NCI-H2029 (cell line): ENCODE measurements at regions not wholly inside any gene's neighbourhood (a gene's known extent, or its start where the extent isn't known, plus 50 kb on each side); places are given as distances from the start of the nearest gene placed in this dataset.
"Not testable (repeated sequence)": the region's sequence is repeated elsewhere in the genome, so short reads cannot be mapped to it uniquely, and the experiment has no call there.

Experiments used
- DNase-seq: peaks from one replicate; lab custom pipeline; 2025; lab: John Stamatoyannopoulos, UW

DNA sequence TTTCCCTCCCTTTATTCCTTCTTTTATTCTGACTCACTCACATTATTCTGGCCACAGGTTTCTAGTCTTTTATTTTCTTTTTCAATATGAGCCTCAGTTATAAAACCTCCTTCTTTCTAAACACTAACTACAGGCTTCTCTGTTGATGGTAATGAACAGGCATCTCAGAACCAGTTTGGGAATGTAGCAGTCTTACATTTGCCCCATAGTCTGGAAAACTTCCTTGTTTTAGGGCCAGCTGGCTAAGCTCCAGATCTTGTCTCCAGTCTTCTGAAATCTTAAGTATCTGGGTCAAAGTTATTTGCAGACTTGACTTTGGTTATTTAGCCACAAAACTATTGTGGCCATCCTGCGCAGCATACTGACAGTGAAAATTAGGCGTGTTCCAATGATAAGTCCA, 97.0 kb upstream of the MAN1A1 start:
- DNase-seq: no peak

DNA sequence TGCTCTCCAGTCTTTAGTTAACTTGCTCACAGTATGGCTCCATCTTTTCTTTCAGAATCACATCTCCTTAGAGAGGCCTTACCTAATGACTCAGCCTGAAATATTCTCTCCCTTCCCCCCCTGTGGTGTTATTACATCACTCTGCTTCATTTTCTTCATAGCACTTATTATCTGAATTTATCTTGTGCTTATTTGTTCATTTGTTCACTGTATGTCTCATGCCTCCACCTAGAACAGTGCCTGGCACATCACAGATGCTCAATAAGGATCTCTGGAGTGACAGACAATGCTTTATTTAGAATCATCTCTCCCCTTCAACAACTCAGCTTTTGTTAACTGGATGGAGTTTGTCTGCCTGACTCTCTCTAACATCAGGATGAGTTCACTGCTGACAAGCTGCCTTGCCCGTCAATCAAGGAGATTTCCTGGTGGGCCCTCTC, 96.6 kb upstream of the MAN1A1 start:
- no peak for DNase-seq

DNA sequence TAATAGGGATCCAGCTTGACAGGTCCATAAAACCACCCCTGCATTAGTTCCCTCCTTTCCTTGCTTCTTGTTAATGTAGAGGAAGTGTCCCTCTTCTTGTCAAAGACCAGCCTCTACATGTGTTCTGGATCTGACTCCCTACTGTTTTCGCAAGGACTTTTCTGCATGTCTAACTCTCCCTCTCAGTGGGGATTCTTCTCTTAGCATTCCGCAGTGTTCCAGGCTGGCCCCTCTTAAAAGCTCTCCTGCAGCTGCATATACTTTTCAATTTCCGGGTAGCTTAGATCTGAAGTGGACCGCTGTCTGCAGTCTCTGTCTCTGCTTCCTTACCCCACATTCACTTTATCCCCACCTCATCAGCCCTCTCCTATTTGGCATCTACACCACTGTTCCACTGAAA, 96.1 kb upstream of the MAN1A1 start:
- DNase-seq: no peak

DNA sequence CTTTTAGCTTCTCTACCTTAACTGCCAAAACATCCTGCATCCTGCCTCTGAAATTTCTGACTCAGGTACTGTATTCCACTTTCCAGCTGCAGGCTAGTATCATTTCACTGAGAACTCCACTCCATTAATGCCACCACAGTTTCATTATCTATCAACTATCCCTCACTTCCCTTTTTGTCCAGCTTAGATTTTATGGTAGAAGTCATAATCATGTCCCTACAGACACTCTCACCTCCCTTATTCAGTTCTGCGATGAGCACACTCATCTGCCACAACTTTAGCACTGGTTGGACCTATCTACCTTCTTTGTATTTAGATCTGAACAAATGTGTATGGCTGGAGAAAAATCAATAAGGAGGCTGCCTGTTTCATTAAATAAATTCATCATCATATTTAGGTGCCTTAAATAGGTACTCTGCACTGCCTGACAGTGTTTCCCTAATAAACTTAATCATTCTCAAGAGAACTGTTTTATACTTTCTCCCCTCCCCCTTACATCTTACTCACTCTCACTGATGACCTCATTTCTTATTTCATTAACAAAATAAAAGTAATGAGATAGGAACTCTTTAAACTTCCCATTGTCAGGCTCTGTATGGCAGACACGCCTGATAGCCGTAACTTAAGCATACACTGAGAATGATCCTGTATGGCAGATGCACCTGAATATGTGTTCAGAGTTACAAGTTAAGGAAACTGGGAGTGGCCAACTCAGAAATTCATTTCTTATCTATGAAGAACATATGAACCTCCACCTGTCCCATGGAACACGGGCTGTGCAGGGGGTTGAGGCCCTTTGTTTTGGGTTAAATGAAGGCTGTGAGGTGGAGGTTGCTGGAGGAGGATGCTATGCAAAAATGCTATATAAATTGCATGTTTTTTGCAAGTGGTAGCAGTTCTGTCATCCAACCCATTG, 95.3 kb upstream of the MAN1A1 start:
- DNase-seq: no peak

DNA sequence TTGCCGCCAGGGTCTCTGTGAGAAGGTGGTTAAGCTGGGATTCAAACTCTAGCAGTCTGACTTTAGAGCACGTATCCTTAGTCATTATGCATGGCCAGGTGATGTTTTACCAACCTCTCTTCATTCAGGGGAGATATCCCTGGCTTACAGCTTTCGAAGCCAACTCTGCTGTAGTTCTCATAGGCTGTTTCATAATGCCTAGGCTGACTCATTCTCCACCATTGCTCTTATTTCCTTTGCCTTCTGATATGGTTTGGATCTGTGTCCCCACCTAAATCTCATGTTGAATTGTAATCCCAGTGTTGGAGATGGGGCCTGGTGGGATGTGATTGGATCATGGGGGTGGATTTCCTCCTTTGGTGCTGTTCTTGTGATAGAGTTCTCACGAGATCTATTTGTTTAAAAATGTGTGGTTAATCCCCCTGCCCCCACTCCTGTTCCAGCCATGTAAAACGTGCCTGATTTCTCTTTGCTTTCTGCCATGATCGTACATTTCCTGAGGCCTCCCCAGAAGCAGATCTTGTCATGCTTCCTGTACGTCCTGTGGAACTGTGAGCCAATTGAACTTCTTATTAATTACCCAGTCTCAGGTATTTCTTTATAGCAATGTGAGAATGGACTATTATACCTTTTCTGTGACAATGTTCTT, 94.6 kb upstream of the MAN1A1 start:
- no peak for DNase-seq

DNA sequence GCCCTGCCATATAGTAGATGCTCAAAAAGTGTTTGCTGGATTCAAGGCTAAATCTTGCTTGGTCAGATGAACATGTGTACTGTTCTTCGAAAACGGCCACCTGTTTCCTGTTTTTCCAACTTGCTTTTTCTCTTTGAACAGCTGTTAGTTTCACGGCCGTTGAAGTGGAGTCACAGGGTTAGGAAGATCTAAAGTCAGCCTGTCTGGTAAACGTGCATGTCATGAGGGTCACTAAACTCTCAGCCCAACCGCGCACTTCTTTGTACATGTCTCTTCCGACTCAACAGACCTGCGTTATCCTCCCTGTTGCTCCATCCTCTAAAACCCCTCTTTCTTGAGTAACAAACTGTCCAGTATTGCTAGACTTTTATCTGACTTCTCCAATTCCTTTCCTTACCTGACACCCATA, 93.2 kb upstream of the MAN1A1 start:
- peak; percentile 71 for DNase-seq

DNA sequence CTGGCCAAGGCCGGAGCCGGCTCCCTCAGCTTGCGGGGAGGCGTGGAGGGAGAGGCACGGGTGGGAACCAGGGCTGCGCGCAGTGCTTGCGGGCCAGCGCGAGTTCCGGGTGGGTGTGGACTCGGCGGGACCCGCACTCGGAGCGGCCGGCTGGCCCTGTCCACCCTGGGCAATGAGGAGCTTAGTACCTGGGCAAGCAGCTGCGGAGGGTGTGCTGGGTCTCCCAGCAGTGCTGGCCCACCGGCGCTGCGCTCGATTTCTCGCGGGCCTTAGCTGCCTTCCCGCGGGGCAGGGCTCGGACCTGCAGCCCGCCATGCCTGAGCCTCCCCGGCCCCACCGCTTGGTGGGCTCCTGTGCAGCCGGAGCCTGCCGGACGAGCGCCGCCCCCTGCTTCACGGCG, 91.4 kb upstream of the MAN1A1 start:
- DNase-seq: no peak

DNA sequence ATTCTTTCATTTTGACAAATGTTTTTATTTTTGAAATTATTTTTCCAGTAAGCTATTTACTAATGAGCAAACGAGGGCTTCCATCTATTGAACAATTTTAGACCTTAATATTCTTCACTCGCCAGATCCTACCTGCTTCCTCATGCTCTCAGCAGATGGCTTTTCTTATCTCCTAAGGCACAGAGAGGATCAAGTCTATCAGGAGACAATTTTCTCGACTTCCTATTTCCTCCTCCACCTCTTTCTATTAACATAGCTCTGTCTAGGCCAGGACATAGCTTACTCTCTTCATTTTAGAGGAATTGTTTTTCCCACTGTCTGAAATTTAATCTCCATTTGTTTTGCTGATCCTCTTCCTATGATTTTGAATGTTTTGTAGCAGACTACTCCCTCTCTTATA, 87.0 kb upstream of the MAN1A1 start:
- DNase-seq: no peak

DNA sequence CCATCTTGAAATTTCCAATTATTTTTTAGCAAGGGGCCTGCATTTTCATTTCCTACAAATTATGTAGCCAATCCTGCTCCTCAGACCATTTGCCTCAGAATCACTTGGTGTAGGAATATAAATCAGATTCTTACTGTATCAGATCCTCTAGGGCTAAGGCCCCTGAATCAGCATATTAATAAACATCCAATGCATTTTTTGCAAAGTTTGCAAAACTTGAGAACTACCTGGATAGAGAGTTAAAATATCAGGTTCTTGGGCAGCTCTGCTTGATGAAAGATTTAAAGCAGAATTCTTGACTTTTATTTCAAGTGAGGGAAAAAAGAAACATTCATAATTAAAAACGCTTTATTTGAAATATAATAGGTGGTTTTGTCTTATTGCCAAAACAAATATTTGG, 82.2 kb upstream of the MAN1A1 start:
- DNase-seq: no peak

DNA sequence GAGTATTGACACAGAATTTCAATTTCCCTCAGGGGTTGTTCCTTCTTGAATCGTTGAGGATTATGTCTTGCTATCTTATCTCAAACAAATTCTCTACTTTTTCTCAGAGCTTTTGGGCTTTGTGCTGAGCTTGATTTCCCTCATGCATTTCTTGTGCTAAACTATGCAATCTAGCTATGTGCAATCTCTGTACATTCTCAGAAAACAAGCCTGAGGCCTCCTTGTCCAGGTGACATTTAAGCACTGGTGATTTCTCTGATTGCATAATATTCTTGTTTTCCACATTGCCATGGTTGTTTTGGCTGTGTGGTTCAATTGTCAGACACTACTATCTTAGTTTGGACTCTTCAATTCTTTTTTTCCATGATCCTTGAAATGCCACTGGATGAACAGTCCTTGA, 81.2 kb upstream of the MAN1A1 start:
- no peak for DNase-seq

DNA sequence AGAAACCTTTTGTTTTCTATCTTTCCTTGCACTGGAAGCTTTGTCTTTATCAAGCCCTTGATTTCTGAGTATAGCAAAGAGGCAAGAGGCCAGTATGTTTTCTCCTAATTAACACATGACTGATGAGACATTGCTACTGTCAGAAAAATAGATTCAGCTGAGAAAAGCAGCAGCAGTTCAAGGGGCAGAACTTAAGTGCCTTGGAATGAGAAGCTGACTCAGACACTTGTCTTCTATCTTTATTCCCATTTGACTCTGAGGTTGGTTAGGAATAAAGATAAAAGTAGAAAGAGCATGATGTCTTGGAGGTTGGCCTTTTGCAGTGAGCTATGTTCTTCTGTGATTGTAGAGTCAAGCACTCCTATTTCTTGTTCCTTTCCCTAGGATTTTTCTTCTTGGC, 79.1 kb upstream of the MAN1A1 start:
- DNase-seq: no peak

DNA sequence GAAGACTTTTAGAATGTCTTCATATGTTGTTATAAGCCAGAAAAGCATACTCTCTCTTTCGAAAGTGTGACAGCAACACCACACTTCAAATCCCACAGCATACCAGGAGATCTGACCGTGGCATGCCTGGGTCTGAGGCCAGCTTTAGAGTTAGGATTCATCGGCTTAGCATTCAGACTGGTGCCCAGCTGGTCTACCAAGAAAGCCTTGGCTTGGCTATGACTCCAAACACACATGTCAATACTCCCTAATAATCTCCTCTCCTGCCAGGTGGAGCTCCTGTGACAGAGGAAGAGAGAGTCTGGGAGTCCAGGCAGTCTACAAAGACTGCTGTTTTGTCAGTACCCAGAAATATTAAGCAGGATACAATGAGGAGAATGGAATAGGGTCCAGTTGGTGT, 77.1 kb upstream of the MAN1A1 start:
- no peak for DNase-seq

DNA sequence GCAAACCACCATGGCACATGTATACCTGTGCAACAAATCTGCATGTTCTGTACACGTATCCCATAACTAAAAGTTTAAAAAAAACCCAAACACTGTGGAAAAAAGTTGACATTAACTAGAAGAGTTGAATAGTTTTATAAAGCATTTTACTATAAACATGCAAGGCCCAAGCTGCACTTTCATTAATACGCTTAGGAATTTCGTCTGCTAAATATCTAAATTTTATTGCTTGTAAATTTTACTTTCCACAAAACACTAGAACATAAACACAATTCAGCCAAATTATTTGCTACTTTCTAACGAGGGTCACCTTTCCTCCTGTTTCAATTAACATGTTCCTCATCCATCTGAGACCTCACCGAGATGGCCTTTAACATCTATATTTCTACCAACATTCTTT, 74.4 kb upstream of the MAN1A1 start:
- DNase-seq: no peak

DNA sequence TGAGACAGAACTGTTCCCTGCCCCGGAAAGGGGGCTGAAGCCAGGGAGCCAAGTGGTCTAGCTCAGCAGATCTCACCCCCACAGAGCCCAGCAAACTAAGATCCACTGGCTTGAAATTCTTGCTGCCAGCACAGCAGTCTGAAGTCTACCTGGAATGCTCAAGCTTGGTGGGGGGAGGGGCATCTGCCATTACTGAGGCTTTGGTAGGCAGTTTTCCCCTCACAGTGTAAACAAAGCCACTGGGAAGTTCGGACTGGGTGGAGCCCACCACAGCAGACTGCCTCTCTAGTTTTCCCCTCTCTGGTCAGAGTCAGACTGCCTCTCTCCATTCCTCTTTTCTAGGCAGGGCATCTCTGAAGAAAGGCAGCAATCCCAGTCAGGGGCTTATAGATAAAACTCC, 68.5 kb upstream of the MAN1A1 start:
- DNase-seq: not testable (repeated sequence)

DNA sequence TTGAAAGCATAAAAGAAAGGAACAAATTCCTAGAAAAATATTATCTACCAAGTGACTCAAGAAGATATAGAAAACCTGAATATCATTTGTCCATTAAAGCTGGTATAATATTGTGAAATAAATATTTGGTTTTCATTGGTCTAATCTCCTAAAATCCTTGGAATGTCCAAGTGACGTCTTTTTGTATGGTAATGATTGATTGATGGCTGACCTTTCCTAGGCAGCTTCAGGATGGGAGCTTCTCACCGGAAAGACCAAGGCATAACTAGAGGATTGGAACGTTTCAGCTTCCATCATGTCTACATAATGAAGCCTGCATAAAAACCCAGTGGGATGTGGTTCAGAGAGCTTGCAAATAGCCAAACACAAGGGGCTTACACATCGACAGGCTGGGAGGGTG, 57.6 kb upstream of the MAN1A1 start:
- DNase-seq: no peak

DNA sequence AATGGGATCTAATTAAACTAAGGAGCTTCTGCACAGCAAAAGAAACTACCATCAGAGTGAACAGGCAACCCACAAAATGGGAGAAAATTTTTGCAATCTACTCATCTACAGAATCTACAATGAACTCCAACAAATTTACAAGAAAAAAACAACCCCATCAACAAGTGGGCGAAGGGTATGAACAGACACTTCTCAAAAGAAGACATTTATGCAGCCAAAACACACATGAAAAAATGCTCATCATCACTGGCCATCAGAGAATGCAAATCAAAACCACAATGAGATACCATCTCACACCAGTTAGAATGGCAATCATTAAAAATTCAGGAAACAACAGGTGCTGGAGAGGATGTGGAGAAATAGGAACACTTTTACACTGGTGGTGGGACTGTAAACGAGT, 55.6 kb upstream of the MAN1A1 start:
- DNase-seq: not testable (repeated sequence)
